HG02840 (cell line): ENCODE measurements at regions not wholly inside any gene's neighbourhood (a gene's known extent, or its start where the extent isn't known, plus 50 kb on each side); places are given as distances from the start of the nearest gene placed in this dataset.
"Not testable (repeated sequence)": the region's sequence is repeated elsewhere in the genome, so short reads cannot be mapped to it uniquely, and the experiment has no call there.

Source experiments
- ATAC-seq: cut with Tn5 transposase; IDR thresholded peaks from one replicate; pipeline ENCODE4 v1.9.1; 2021; ENCODE audit warnings: mild to moderate bottlenecking, moderate library complexity, moderate number of reproducible peaks; ENCODE audit not compliant: unreplicated experiment, low FRiP score

GRCh38 chr1:60952612-60953111, 129.7 kb upstream of the NFIA start:
- no peak for ATAC-seq

GRCh38 chr1:60950224-60951063, 131.9 kb upstream of the NFIA start:
- no peak for ATAC-seq

GRCh38 chr1:60949826-60950197, 132.5 kb upstream of the NFIA start:
- ATAC-seq: no peak

DNA sequence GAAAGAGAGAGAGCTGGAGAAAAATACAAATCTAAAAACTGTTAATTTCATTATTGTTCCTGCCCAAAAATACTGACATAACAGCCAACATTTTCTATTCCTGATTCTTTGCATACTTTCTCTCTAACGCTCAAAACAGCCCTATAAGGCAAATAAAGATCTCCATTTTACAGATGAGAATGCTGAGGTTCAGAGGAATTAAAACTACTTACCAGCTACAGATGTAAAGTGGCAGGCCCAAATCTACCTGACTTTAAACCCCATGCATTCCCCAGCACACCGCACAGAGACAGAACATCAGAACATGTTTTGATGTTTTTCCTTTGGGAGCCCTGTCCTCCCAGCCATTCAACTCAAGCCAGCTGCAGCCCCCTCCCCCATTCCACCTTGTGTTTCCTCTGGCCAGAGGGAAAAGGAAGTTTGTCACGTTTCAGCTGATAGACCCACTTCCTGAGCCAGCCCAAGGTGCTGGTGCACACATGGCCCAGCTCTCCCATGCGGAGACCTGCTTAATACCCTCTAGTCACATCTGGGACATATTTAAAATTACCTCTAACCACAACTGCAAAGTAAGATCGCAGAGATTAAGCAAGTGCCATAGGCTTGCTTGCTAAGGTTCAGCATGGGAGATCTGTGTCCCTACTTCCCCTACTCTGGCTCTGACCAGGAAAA, 133.1 kb upstream of the NFIA start:
- no peak for ATAC-seq

- no peak for ATAC-seq
Observed at GRCh38 chr1:60948486-60948885, 133.9 kb upstream of the NFIA start.

DNA sequence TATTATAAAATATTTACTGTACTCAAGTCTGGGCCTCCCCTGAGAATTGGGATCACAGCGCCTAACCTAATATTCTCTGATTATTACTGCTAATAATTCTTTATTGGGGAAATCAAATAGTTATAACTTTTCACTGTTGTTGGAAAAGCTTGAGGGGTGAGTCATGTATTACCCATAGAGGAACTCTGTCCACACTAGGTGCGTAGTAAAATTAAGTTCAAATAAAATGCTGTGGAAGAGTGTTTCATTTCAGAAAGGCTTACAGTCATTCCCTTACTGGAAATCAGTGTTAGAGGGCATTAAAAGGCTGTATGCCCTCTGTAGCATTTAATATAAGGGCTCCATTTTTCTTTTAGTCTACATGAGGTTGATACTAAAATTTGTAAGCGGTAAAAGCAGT, 135.0 kb upstream of the NFIA start:
- no peak for ATAC-seq

- ATAC-seq: no peak
Observed at GRCh38 chr1:60942896-60943638, 139.3 kb upstream of the NFIA start.

GRCh38 chr1:60942291-60942690, 140.1 kb upstream of the NFIA start:
- no peak for ATAC-seq

DNA sequence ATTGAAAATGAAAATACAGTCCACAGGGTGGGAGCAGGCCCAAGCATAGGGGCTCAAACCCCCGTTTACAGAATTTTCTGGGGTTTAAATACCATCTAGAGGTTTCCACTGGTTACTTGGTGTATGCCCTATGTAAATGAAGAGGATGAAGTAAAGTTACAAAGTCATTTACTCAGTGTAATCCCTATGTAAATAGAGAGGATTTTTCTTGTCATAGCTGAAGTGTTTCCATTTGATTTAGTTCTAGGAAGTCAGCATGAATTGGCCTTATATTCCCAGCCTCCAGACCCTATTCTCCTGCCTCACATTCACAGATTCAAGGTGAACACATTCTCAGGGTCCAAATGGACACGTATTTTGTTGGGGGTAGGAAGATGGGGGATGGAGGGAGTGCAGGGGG, 141.7 kb upstream of the NFIA start:
- ATAC-seq: not testable (repeated sequence)

DNA sequence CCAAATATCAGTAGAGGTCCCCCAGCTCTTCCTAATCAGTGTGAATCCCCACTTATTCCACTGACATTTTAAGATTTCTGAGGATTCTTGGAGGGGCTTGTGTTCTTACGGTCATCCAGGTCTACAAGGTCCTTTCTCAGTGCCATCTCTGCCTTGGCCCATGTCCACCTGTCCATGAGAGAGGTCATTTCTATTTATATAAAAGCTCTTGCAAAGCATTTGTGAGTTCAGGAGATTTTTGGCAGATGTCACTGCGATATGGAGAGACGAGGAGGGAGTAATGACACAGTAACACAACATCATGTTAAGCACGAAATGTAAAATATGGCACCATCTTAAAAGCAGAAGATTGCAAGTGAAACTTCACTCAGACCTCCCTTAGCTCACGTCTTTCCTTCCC, 144.6 kb upstream of the NFIA start:
- no peak for ATAC-seq

GRCh38 chr1:60936591-60937342, 145.6 kb upstream of the NFIA start:
- ATAC-seq: no peak

- no peak for ATAC-seq
Observed at GRCh38 chr1:60936163-60936562, 146.2 kb upstream of the NFIA start.

DNA sequence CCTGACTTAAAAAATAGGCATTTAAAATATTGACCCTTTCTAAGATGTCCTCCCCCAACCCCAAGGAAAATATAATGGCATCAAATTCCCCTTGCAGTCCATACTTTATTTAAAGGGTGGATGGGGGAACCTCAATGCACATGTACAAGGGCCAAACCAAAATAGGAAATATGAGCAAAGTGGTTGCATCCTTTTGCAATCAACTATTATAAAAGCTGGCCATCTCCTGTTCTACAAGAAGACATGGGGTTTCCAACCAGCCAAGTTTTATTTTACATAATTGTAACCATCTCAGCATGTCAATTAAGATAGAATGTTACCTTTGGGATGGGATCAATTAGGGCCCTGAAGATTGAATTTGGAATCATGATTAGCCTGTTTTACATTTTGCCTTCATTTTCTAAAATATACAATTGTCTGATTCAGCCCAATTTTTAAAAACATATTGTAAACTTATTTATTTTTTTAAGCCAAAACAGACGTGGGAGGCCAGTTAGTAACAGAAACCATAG, 146.7 kb upstream of the NFIA start:
- ATAC-seq: no peak

- no peak for ATAC-seq
Observed at GRCh38 chr1:60930130-60930529, 152.2 kb upstream of the NFIA start.

- no peak for ATAC-seq
Observed at GRCh38 chr1:60924964-60925798, 157.2 kb upstream of the NFIA start.

DNA sequence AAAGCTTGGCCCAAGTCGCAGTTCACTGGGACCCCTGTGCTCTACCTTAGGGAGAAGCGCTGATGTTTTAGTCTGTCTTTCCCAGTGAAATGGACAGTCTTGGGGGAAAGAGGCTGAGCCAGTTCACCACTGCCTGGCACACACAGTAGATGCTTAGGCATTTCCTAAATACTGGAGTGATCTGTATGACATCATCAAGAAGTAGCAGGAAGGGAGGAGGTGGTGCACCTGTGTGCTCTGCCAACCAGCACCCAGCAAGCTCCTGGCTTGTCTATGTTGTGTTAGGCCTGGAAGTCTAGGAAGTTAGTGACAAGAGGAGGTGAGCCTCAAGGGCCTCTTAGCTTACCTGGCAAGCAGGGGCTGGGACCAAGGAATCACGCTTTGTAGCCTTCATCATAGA, 158.2 kb upstream of the NFIA start:
- no peak for ATAC-seq

DNA sequence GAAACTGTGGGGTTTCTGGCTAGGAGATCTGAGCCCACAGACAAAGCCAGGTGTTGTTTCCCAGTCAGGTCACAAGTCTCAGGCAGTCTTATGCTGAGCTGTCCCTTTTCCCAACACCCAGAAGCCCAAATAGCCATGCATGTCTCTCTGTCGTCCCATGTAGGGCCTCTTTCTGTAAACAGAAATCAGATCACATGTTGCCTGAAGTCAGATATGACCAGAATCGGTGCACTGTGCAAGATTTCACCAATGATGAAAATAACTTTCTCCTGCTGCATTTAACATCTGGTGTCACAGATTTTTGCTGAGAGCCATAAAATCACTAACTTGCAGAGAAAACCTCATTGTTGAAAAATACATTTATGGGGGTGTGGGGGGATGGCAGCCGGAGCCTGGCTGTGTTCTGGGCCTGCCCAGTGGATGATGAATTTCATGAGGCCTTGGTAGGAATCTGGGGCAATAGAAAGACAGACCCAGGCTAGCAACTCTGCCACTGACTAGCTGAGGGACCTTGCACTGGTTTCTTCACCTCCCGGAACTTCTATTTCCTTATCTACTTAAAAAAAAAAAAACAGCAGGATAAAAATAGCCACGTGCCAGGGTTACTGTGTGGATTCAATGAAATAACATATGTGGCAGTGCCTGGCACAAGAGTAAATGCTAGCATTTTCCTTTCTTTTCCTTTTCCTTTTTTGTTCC, 158.8 kb upstream of the NFIA start:
- ATAC-seq: no peak

- ATAC-seq: no peak
Observed at GRCh38 chr1:60922304-60922703, 160.1 kb upstream of the NFIA start.

- ATAC-seq: no peak
Observed at GRCh38 chr1:60921175-60921574, 161.2 kb upstream of the NFIA start.
